Stimulated activated naive CD8-positive, alpha-beta T cell treated with anti-CD3 and anti-CD28 coated beads, Interleukin-15, Interleukin-2, amounts not matched to agents 100 ng/mL and 50 ng/mL, for 24 hours (primary cell): ENCODE measurements at regions not wholly inside any gene's neighbourhood (a gene's known extent, or its start where the extent isn't known, plus 50 kb on each side); places are given as distances from the start of the nearest gene placed in this dataset.

ENCODE experiments used
- H3K27ac Mint-ChIP-seq: one replicate; pipeline ENCODE4 v1.8.0; 2021; ENCODE audit warnings: mild to moderate bottlenecking, mixed read lengths
- H3K27me3 Mint-ChIP-seq: one replicate; pipeline ENCODE4 v1.8.0; 2021; ENCODE audit warnings: mixed read lengths
- H3K36me3 Mint-ChIP-seq: one replicate; pipeline ENCODE4 v1.8.0; 2021; ENCODE audit warnings: low read depth, mixed read lengths
- H3K4me1 Mint-ChIP-seq: one replicate; pipeline ENCODE4 v1.8.0; 2021; ENCODE audit warnings: low read depth, mixed read lengths
- H3K4me3 Mint-ChIP-seq: one replicate; pipeline ENCODE4 v1.8.0; 2021; ENCODE audit warnings: mild to moderate bottlenecking, mixed read lengths
- H3K9me3 Mint-ChIP-seq: one replicate; pipeline ENCODE4 v1.8.0; 2021; ENCODE audit warnings: mixed read lengths

- Mint-ChIP-seq H3K4me3 (no peak overlapping the region), H3K36me3 (no peaks in the 10 kb centered on the region), H3K27ac (no peak overlapping the region), H3K4me1 (peaks cover 8% of the 10 kb centered on the region), H3K27me3 (peaks cover 37% of the 10 kb centered on the region), H3K9me3 (no peaks in the 10 kb centered on the region)
Observed at GRCh38 chr1:162944974-162945674, 84.1 kb upstream of the CCDC190 start.

- no peak overlapping the region for H3K27ac Mint-ChIP-seq
- H3K4me3 Mint-ChIP-seq = no peak overlapping the region
- H3K9me3 Mint-ChIP-seq = no peaks in the 10 kb centered on the region
- H3K36me3 Mint-ChIP-seq = no peaks in the 10 kb centered on the region
- H3K4me1 Mint-ChIP-seq = peaks cover 5% of the 10 kb centered on the region
- peaks cover 49% of the 10 kb centered on the region for H3K27me3 Mint-ChIP-seq
Observed at GRCh38 chr1:162943622-162944021, 82.6 kb upstream of the CCDC190 start.

- H3K27ac Mint-ChIP-seq = no peak overlapping the region
- H3K27me3 Mint-ChIP-seq = peaks cover 50% of the 10 kb centered on the region
- H3K4me3 Mint-ChIP-seq = no peak overlapping the region
- no peaks in the 10 kb centered on the region for H3K9me3 Mint-ChIP-seq
- H3K36me3 Mint-ChIP-seq = no peaks in the 10 kb centered on the region
- peaks cover 5% of the 10 kb centered on the region for H3K4me1 Mint-ChIP-seq
Observed at GRCh38 chr1:162942916-162943559, 82.1 kb upstream of the CCDC190 start.

DNA sequence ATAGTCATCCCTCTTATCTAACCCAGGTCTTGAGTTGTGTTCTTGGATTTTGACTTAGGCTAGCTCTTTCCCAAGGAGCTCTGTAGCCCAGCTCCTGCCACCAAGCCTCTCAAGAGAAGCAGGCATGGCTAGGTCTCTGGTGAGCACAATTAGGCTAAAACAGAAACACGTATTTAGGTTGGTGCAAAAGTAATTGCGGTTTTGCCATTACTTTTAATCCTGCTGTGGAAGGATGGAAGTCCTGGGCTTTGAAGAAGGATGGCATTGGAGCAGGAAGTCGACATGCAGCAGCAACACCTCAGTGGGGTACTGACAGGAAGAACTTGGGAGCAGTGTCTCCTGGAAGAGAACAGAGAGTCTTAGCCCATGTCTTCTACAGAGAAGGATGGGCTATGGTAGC, 80.0 kb upstream of the CCDC190 start:
- no peak overlapping the region for H3K27ac Mint-ChIP-seq
- peaks cover 49% of the 10 kb centered on the region for H3K27me3 Mint-ChIP-seq
- peaks cover 5% of the 10 kb centered on the region for H3K4me1 Mint-ChIP-seq
- no peak overlapping the region for H3K4me3 Mint-ChIP-seq
- no peaks in the 10 kb centered on the region for H3K36me3 Mint-ChIP-seq
- no peaks in the 10 kb centered on the region for H3K9me3 Mint-ChIP-seq

DNA sequence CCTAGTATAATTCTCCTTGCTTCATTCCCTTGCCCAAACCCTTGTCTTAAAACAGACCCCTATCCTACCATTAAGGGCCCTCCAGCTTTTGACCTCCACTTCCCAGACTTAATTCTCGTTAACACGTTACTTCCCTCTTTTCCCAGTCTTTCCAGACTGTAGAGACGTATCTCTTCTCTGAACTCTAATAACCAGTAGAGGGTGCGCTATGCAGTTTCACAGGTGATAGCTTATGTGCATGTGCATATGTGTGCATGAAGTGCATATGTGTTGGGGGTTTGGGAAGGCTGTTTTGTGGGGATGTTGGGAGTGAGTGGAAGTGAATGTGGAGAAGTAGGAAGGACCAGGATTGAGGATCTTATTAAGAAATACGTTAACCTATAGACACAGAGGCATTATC, 78.1 kb upstream of the CCDC190 start:
- no peak overlapping the region for H3K27ac Mint-ChIP-seq
- peaks cover 5% of the 10 kb centered on the region for H3K4me1 Mint-ChIP-seq
- H3K27me3 Mint-ChIP-seq = peaks cover 51% of the 10 kb centered on the region
- H3K4me3 Mint-ChIP-seq = no peak overlapping the region
- H3K36me3 Mint-ChIP-seq = no peaks in the 10 kb centered on the region
- no peaks in the 10 kb centered on the region for H3K9me3 Mint-ChIP-seq

DNA sequence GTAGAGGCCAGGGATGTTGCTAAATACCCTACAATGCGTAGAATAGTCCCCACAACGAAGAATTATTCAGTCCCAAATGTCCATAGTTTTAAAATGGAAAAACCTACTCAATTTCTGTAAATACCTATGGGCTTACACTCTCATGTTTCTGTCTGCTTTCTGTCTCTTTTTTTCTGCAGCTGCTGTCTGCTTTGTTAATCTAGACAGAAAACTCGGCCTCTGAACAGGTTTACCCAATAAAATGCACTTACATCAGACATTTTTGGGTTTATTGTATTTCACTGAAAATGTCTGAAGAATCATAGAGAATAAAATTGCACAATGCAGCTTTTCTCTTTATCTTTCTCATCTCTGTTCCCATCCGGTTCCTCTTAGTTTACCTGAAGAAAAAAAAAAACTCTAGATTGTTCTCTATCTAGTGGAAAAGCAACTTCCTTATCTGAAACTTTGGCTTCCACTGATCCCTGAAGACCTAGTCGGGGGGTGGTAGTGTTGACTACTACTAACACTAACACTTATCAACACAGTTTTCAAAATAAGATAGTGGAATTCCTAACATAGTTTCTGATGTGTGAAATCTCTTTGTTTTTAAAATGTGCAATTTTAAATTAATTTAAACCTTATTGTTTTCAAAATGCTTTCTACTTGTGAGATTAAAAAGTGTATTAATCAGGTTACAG, 76.9 kb upstream of the CCDC190 start:
- H3K36me3 Mint-ChIP-seq = no peaks in the 10 kb centered on the region
- no peaks in the 10 kb centered on the region for H3K9me3 Mint-ChIP-seq
- H3K27ac Mint-ChIP-seq = no peak overlapping the region
- H3K4me3 Mint-ChIP-seq = no peak overlapping the region
- H3K4me1 Mint-ChIP-seq = peaks cover 1% of the 10 kb centered on the region
- peaks cover 51% of the 10 kb centered on the region for H3K27me3 Mint-ChIP-seq

- no peak overlapping the region for H3K4me3 Mint-ChIP-seq
- peaks cover 18% of the 10 kb centered on the region for H3K27me3 Mint-ChIP-seq
- H3K36me3 Mint-ChIP-seq = no peaks in the 10 kb centered on the region
- H3K27ac Mint-ChIP-seq = no peak overlapping the region
- H3K4me1 Mint-ChIP-seq = no peaks in the 10 kb centered on the region
- no peaks in the 10 kb centered on the region for H3K9me3 Mint-ChIP-seq
Observed at GRCh38 chr1:162930976-162931560, 70.1 kb upstream of the CCDC190 start.

DNA sequence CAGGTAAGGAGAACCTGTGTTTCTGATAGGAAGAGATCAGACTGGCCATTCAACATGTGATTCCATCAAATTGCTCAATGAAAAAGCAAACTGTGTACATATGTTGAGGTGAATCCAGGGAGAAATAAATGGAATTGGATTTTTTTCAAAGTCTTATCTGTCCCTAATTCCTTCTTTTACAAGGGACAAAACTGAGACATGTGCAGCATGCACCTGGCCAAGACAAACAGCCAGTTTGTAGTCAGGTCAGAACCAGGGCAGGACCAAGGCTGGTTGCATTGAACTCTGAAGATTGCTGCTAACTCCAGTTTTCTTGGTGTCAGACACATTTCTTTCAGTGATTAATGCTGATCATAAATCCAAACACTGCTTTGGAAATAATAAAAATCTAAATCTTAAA, 69.6 kb upstream of the CCDC190 start:
- Mint-ChIP-seq H3K27me3 (peaks cover 17% of the 10 kb centered on the region), H3K36me3 (no peaks in the 10 kb centered on the region), H3K4me1 (no peaks in the 10 kb centered on the region), H3K9me3 (no peaks in the 10 kb centered on the region), H3K27ac (no peak overlapping the region), H3K4me3 (no peak overlapping the region)

- H3K4me1 Mint-ChIP-seq = no peaks in the 10 kb centered on the region
- no peaks in the 10 kb centered on the region for H3K9me3 Mint-ChIP-seq
- no peak overlapping the region for H3K4me3 Mint-ChIP-seq
- H3K36me3 Mint-ChIP-seq = no peaks in the 10 kb centered on the region
- H3K27me3 Mint-ChIP-seq = peaks cover 14% of the 10 kb centered on the region
- H3K27ac Mint-ChIP-seq = no peak overlapping the region
Observed at GRCh38 chr1:162929177-162929576, 68.2 kb upstream of the CCDC190 start.

- peaks cover 15% of the 10 kb centered on the region for H3K27me3 Mint-ChIP-seq
- no peaks in the 10 kb centered on the region for H3K36me3 Mint-ChIP-seq
- no peak overlapping the region for H3K27ac Mint-ChIP-seq
- no peaks in the 10 kb centered on the region for H3K9me3 Mint-ChIP-seq
- H3K4me3 Mint-ChIP-seq = no peak overlapping the region
- no peaks in the 10 kb centered on the region for H3K4me1 Mint-ChIP-seq
Observed at GRCh38 chr1:162928141-162928540, 67.2 kb upstream of the CCDC190 start.

- no peaks in the 10 kb centered on the region for H3K36me3 Mint-ChIP-seq
- H3K4me1 Mint-ChIP-seq = no peaks in the 10 kb centered on the region
- no peak overlapping the region for H3K4me3 Mint-ChIP-seq
- H3K9me3 Mint-ChIP-seq = no peaks in the 10 kb centered on the region
- H3K27ac Mint-ChIP-seq = no peak overlapping the region
- H3K27me3 Mint-ChIP-seq = peaks cover 15% of the 10 kb centered on the region
Observed at GRCh38 chr1:162927421-162927820, 66.4 kb upstream of the CCDC190 start.

GRCh38 chr1:162926906-162927305, 65.9 kb upstream of the CCDC190 start:
- Mint-ChIP-seq H3K4me1 (peaks cover 4% of the 10 kb centered on the region), H3K27ac (no peak overlapping the region), H3K27me3 (peaks cover 15% of the 10 kb centered on the region), H3K9me3 (no peaks in the 10 kb centered on the region), H3K36me3 (no peaks in the 10 kb centered on the region), H3K4me3 (no peak overlapping the region)

- Mint-ChIP-seq H3K9me3 (no peaks in the 10 kb centered on the region), H3K27me3 (peaks cover 10% of the 10 kb centered on the region), H3K27ac (no peak overlapping the region), H3K4me1 (peaks cover 5% of the 10 kb centered on the region), H3K36me3 (no peaks in the 10 kb centered on the region), H3K4me3 (no peak overlapping the region)
Observed at GRCh38 chr1:162924179-162924578, 63.2 kb upstream of the CCDC190 start.

GRCh38 chr1:162922201-162922600, 61.2 kb upstream of the CCDC190 start:
- H3K9me3 Mint-ChIP-seq = no peaks in the 10 kb centered on the region

DNA sequence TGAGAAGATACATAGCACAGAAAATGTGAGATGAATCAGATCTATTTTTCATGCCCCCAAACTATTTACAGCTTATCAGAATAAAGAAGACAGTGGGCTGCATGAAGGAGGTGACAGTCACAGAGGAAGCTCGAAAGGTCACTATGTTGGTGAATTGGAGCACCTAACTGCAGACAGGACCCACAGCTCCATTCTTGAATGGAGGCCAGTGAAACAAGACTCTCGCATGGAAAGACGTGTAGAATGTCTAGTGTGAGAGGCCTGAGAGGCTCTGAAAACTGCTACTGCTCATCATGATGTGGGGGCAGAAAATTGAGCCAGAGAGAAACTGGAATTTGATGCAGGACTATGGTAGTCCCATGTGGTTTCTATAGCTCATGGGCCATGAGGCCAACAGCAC, 60.3 kb upstream of the CCDC190 start:
- H3K4me3 Mint-ChIP-seq = no peak overlapping the region
- H3K27ac Mint-ChIP-seq = no peak overlapping the region
- no peaks in the 10 kb centered on the region for H3K9me3 Mint-ChIP-seq
- peaks cover 5% of the 10 kb centered on the region for H3K4me1 Mint-ChIP-seq
- peaks cover 11% of the 10 kb centered on the region for H3K27me3 Mint-ChIP-seq
- no peaks in the 10 kb centered on the region for H3K36me3 Mint-ChIP-seq

More at GRCh38 chr1:162922201-162922600, 61.2 kb upstream of the CCDC190 start:
- no peak overlapping the region for H3K4me3 Mint-ChIP-seq
- H3K36me3 Mint-ChIP-seq = no peaks in the 10 kb centered on the region
- peaks cover 8% of the 10 kb centered on the region for H3K27me3 Mint-ChIP-seq
- peaks cover 5% of the 10 kb centered on the region for H3K4me1 Mint-ChIP-seq
- no peak overlapping the region for H3K27ac Mint-ChIP-seq
